Nephron progenitor cell (in vitro differentiated cells): ENCODE measurements at regions not wholly inside any gene's neighbourhood (a gene's known extent, or its start where the extent isn't known, plus 50 kb on each side); places are given as distances from the start of the nearest gene placed in this dataset.

ENCODE experiments used
- DNase-seq: peaks from one replicate; pipeline ENCODE4 v3.0.0; 2021
- H3K27ac Mint-ChIP-seq: 2 replicates; pipeline ENCODE4 v1.8.0; 2021; ENCODE audit warnings: mild to moderate bottlenecking, moderate library complexity, mixed read lengths
- H3K27me3 Mint-ChIP-seq: 2 replicates; pipeline ENCODE4 v1.8.0; 2021; ENCODE audit warnings: mild to moderate bottlenecking, low read depth, mixed read lengths; ENCODE audit not compliant: poor library complexity
- H3K36me3 Mint-ChIP-seq: 2 replicates; pipeline ENCODE4 v1.8.0; 2021; ENCODE audit warnings: low read depth, mixed read lengths
- H3K4me1 Mint-ChIP-seq: 2 replicates; pipeline ENCODE4 v1.8.0; 2021; ENCODE audit warnings: mixed read lengths
- H3K4me3 Mint-ChIP-seq: 2 replicates; pipeline ENCODE4 v1.8.0; 2021; ENCODE audit warnings: mild to moderate bottlenecking, moderate library complexity, mixed read lengths
- H3K9me3 Mint-ChIP-seq: 2 replicates; pipeline ENCODE4 v1.8.0; 2021; ENCODE audit warnings: mild to moderate bottlenecking, moderate library complexity, mixed read lengths
- CTCF ChIP-seq: fragments of 200-600 bp; sonication (generic); IDR thresholded peaks from 2 replicates; pipeline ENCODE4 v1.5.0; 2021; ENCODE audit warnings: antibody characterized with exemption

- peaks cover 5% of the 10 kb centered on the region for H3K36me3 Mint-ChIP-seq
- peaks cover 3% of the 10 kb centered on the region for H3K27me3 Mint-ChIP-seq
- peaks cover 44% of the 10 kb centered on the region for H3K4me1 Mint-ChIP-seq
- TF ChIP-seq CTCF: no peak
- H3K9me3 Mint-ChIP-seq: peaks cover 10% of the 10 kb centered on the region
- no peak for DNase-seq
- peak overlapping the region; percentile 22 for H3K4me3 Mint-ChIP-seq
- peak overlapping the region; percentile 77 for H3K27ac Mint-ChIP-seq
Measured at GRCh38 chr9:78807286-78807685, 510.4 kb downstream of the PSAT1 start.

- Mint-ChIP-seq H3K27me3 (peaks cover 3% of the 10 kb centered on the region), H3K9me3 (peaks cover 10% of the 10 kb centered on the region), H3K27ac (peak overlapping the region; percentile 77), H3K36me3 (peaks cover 5% of the 10 kb centered on the region), H3K4me1 (peaks cover 52% of the 10 kb centered on the region), H3K4me3 (no peak overlapping the region)
- DNase-seq: no peak
- TF ChIP-seq CTCF: no peak
Measured at GRCh38 chr9:78808048-78808447, 511.1 kb downstream of the PSAT1 start.

- TF ChIP-seq CTCF: no peak
- peak overlapping the region; percentile 73 for H3K27ac Mint-ChIP-seq
- no peaks in the 10 kb centered on the region for H3K36me3 Mint-ChIP-seq
- H3K4me1 Mint-ChIP-seq: peaks cover 50% of the 10 kb centered on the region
- no peak overlapping the region for H3K4me3 Mint-ChIP-seq
- H3K9me3 Mint-ChIP-seq: peaks cover 3% of the 10 kb centered on the region
- DNase-seq: no peak
- no peaks in the 10 kb centered on the region for H3K27me3 Mint-ChIP-seq
Measured at GRCh38 chr9:78811622-78812276, 514.8 kb downstream of the PSAT1 start.

GRCh38 chr9:78812665-78813064 lies 515.7 kb downstream of the PSAT1 start:
- Mint-ChIP-seq H3K9me3 (peaks cover 3% of the 10 kb centered on the region), H3K4me3 (no peak overlapping the region), H3K27me3 (no peaks in the 10 kb centered on the region), H3K36me3 (no peaks in the 10 kb centered on the region), H3K4me1 (peaks cover 40% of the 10 kb centered on the region), H3K27ac (no peak overlapping the region)
- no peak for DNase-seq
- no peak for TF ChIP-seq CTCF

- no peak for DNase-seq
- TF ChIP-seq CTCF: no peak
- Mint-ChIP-seq H3K4me1 (peaks cover 30% of the 10 kb centered on the region), H3K4me3 (no peak overlapping the region), H3K36me3 (no peaks in the 10 kb centered on the region), H3K9me3 (peaks cover 3% of the 10 kb centered on the region), H3K27me3 (no peaks in the 10 kb centered on the region), H3K27ac (no peak overlapping the region)
Measured at GRCh38 chr9:78813602-78814180, 516.8 kb downstream of the PSAT1 start.
